ENCODE measurements at regions not wholly inside any gene's neighbourhood (a gene's known extent, or its start where the extent isn't known, plus 50 kb on each side); places are given as distances from the start of the nearest gene placed in this dataset.

GRCh38 chr6:97626671-97627441, 343.8 kb upstream of the MMS22L start:
- no peaks in the 10 kb centered on the region for H3K27me3 Mint-ChIP-seq (ENCODE audit: low read depth)
- peaks cover 4% of the 10 kb centered on the region for H3K9me3 Mint-ChIP-seq
- no peak for DNase-seq (ENCODE audit: low read depth, low spot score)
- no peak overlapping the region for H3K27ac Mint-ChIP-seq (ENCODE audit: unreplicated experiment)
- H3K36me3 Mint-ChIP-seq (ENCODE audit: low read depth): peaks cover 4% of the 10 kb centered on the region
- no peak for TF ChIP-seq CTCF (conservative IDR thresholded peaks at IDR 0.05)
- peaks cover 9% of the 10 kb centered on the region for H3K4me1 Mint-ChIP-seq
- H3K4me3 Mint-ChIP-seq: no peak overlapping the region

- H3K9me3 Mint-ChIP-seq: no peaks in the 10 kb centered on the region
- no peak overlapping the region for H3K4me3 Mint-ChIP-seq
- peaks cover 9% of the 10 kb centered on the region for H3K4me1 Mint-ChIP-seq
- no peaks in the 10 kb centered on the region for H3K36me3 Mint-ChIP-seq (ENCODE audit: low read depth)
- no peak overlapping the region for H3K27ac Mint-ChIP-seq (ENCODE audit: unreplicated experiment)
- DNase-seq (ENCODE audit: low read depth, low spot score): no peak
- H3K27me3 Mint-ChIP-seq (ENCODE audit: low read depth): no peaks in the 10 kb centered on the region
- TF ChIP-seq CTCF (conservative IDR thresholded peaks at IDR 0.05): no peak
Measured at GRCh38 chr6:97629180-97629579, 346.2 kb upstream of the MMS22L start.

GRCh38 chr6:97630604-97631003, 347.6 kb upstream of the MMS22L start:
- no peak overlapping the region for H3K27ac Mint-ChIP-seq (ENCODE audit: unreplicated experiment)
- no peaks in the 10 kb centered on the region for H3K27me3 Mint-ChIP-seq (ENCODE audit: low read depth)
- H3K4me3 Mint-ChIP-seq: no peak overlapping the region
- no peaks in the 10 kb centered on the region for H3K36me3 Mint-ChIP-seq (ENCODE audit: low read depth)
- TF ChIP-seq CTCF (conservative IDR thresholded peaks at IDR 0.05): no peak
- peaks cover 9% of the 10 kb centered on the region for H3K4me1 Mint-ChIP-seq
- DNase-seq (ENCODE audit: low read depth, low spot score): no peak
- H3K9me3 Mint-ChIP-seq: no peaks in the 10 kb centered on the region

- DNase-seq (ENCODE audit: low read depth, low spot score): no peak
- peaks cover 4% of the 10 kb centered on the region for H3K36me3 Mint-ChIP-seq (ENCODE audit: low read depth)
- H3K27ac Mint-ChIP-seq (ENCODE audit: unreplicated experiment): no peak overlapping the region
- H3K27me3 Mint-ChIP-seq (ENCODE audit: low read depth): no peaks in the 10 kb centered on the region
- no peak overlapping the region for H3K4me3 Mint-ChIP-seq
- no peaks in the 10 kb centered on the region for H3K4me1 Mint-ChIP-seq
- H3K9me3 Mint-ChIP-seq: peaks cover 5% of the 10 kb centered on the region
- TF ChIP-seq CTCF (conservative IDR thresholded peaks at IDR 0.05): no peak
Measured at GRCh38 chr6:97632341-97632740, 349.3 kb upstream of the MMS22L start.

- no peak for TF ChIP-seq CTCF (conservative IDR thresholded peaks at IDR 0.05)
- Mint-ChIP-seq H3K27ac (ENCODE audit: unreplicated experiment) (no peak overlapping the region), H3K4me3 (no peak overlapping the region), H3K4me1 (no peaks in the 10 kb centered on the region), H3K36me3 (ENCODE audit: low read depth) (peaks cover 7% of the 10 kb centered on the region), H3K9me3 (peaks cover 15% of the 10 kb centered on the region), H3K27me3 (ENCODE audit: low read depth) (no peaks in the 10 kb centered on the region)
- DNase-seq (ENCODE audit: low read depth, low spot score): no peak
Measured at GRCh38 chr6:97639702-97640101, 356.7 kb upstream of the MMS22L start.
